Sigmoid colon (tissue), 4 donors: ENCODE measurements at regions not wholly inside any gene's neighbourhood (a gene's known extent, or its start where the extent isn't known, plus 50 kb on each side); places are given as distances from the start of the nearest gene placed in this dataset.

Experiments
- POLR2A ChIP-seq, 2 donors: fragments of 450-650 bp; IDR thresholded peaks; one replicate each; pipeline ENCODE4 v1.6.1; 2016; ENCODE audit warnings: antibody characterized with exemption in 2 of 2, mild to moderate bottlenecking in 2 of 2, moderate library complexity in 2 of 2
- POLR2AphosphoS5 ChIP-seq, 4 donors: sonication (generic); formaldehyde crosslinking; IDR thresholded peaks; one replicate each; pipeline ENCODE4 v1.6.1; 2017; ENCODE audit warnings: antibody characterized with exemption in 4 of 4
- TF ChIP-seq, protein P1 (sequence below), 4 experiments: fragments of 450-650 bp in 3 of 4; fragments of 200-600 bp in 1 of 4; IDR thresholded peaks; one replicate each; pipeline ENCODE4 v1.5.1; 2016 to 2019; ENCODE audit warnings: antibody characterized with exemption in 4 of 4, mild to moderate bottlenecking in 3 of 4, moderate library complexity in 2 of 4

DNA sequence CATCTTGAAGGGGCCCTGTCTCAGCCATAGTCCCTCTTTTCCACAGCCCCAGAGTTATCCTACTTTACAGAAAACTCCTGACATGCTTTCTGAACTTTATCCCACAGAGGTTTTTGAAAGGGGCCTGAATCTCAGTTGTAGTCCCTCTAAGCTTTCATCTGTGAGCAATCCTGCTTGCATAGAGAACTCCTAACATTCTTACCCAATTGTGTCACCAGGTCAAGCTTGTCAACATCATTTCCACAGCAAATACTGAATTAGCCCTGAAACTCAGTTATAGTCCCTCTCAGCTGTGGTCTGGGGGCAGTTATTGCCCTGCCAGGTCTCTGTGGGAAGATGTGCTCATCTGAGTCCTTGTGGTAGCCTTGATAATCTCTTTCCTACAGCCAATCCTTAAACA, 2190.3 kb upstream of the PCDH20 start:
- TF ChIP-seq POLR2A (IDR thresholded peaks at IDR 0.05) (no peak), POLR2AphosphoS5 (IDR thresholded peaks at IDR 0.05) (no peak)
- TF ChIP-seq, protein P1, sequence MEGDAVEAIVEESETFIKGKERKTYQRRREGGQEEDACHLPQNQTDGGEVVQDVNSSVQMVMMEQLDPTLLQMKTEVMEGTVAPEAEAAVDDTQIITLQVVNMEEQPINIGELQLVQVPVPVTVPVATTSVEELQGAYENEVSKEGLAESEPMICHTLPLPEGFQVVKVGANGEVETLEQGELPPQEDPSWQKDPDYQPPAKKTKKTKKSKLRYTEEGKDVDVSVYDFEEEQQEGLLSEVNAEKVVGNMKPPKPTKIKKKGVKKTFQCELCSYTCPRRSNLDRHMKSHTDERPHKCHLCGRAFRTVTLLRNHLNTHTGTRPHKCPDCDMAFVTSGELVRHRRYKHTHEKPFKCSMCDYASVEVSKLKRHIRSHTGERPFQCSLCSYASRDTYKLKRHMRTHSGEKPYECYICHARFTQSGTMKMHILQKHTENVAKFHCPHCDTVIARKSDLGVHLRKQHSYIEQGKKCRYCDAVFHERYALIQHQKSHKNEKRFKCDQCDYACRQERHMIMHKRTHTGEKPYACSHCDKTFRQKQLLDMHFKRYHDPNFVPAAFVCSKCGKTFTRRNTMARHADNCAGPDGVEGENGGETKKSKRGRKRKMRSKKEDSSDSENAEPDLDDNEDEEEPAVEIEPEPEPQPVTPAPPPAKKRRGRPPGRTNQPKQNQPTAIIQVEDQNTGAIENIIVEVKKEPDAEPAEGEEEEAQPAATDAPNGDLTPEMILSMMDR (IDR thresholded peaks at IDR 0.05), result no peak
